ENCODE measurements at regions not wholly inside any gene's neighbourhood (a gene's known extent, or its start where the extent isn't known, plus 50 kb on each side); places are given as distances from the start of the nearest gene placed in this dataset.

DNA sequence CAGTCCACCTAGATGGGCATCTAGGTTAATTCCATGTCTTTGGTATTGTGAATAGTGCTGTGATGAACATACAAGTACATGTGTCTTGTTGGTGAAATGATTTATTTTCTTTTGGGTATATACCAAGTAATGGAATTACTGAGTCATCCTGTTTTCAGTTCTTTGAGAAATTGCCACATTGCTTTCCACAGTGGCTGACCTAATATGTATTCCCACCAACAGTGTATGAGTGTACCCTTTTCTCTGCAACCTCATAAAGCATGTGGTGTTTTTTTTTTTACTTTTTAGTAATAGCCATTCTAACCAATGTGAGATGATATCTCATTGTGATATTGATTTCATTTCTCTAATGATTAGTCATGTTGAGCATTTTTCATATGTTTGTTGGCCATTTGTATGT is 86.0 kb upstream of the NDN start:
- TF ChIP-seq, protein P1, sequence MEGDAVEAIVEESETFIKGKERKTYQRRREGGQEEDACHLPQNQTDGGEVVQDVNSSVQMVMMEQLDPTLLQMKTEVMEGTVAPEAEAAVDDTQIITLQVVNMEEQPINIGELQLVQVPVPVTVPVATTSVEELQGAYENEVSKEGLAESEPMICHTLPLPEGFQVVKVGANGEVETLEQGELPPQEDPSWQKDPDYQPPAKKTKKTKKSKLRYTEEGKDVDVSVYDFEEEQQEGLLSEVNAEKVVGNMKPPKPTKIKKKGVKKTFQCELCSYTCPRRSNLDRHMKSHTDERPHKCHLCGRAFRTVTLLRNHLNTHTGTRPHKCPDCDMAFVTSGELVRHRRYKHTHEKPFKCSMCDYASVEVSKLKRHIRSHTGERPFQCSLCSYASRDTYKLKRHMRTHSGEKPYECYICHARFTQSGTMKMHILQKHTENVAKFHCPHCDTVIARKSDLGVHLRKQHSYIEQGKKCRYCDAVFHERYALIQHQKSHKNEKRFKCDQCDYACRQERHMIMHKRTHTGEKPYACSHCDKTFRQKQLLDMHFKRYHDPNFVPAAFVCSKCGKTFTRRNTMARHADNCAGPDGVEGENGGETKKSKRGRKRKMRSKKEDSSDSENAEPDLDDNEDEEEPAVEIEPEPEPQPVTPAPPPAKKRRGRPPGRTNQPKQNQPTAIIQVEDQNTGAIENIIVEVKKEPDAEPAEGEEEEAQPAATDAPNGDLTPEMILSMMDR (IDR thresholded peaks at IDR 0.05; ENCODE audit: low read depth, low read length) = no peak
- no peak for TF ChIP-seq POLR2A (IDR thresholded peaks at IDR 0.05; ENCODE audit: extremely low read depth, insufficient read length)
- TF ChIP-seq, protein P2, sequence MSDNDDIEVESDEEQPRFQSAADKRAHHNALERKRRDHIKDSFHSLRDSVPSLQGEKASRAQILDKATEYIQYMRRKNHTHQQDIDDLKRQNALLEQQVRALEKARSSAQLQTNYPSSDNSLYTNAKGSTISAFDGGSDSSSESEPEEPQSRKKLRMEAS (IDR thresholded peaks at IDR 0.05; ENCODE audit: low read depth, low read length) = no peak
- TF ChIP-seq MYC (IDR thresholded peaks at IDR 0.05; ENCODE audit: low read depth, low read length) = no peak
